ENCODE measurements at regions not wholly inside any gene's neighbourhood (a gene's known extent, or its start where the extent isn't known, plus 50 kb on each side); places are given as distances from the start of the nearest gene placed in this dataset.

GRCh38 chr5:54705994-54706653, 188.6 kb downstream of the SNX18 start:
- no peak for DNase-seq

- DNase-seq, result no peak
These were observed 187.3 kb downstream of the SNX18 start for GRCh38 chr5:54704825-54705224.

- no peak for DNase-seq
These were observed 186.8 kb downstream of the SNX18 start for GRCh38 chr5:54704333-54704732.

- no peak for DNase-seq
These were observed 186.2 kb downstream of the SNX18 start for GRCh38 chr5:54703565-54704255.

GRCh38 chr5:54703133-54703532, 185.6 kb downstream of the SNX18 start:
- no peak for DNase-seq

GRCh38 chr5:54702470-54702869, 184.9 kb downstream of the SNX18 start:
- no peak for DNase-seq

GRCh38 chr5:54700986-54701578, 183.5 kb downstream of the SNX18 start:
- no peak for DNase-seq

- no peak for DNase-seq
These were observed 179.4 kb downstream of the SNX18 start for GRCh38 chr5:54696931-54697330.

- DNase-seq, result no peak
These were observed 178.8 kb downstream of the SNX18 start for GRCh38 chr5:54696346-54696745.

GRCh38 chr5:54695198-54695966, 177.8 kb downstream of the SNX18 start:
- DNase-seq, result no peak

GRCh38 chr5:54693936-54694657, 176.5 kb downstream of the SNX18 start:
- no peak for DNase-seq

- DNase-seq, result no peak
These were observed 175.1 kb downstream of the SNX18 start for GRCh38 chr5:54692631-54693030.

- no peak for DNase-seq
These were observed 174.1 kb downstream of the SNX18 start for GRCh38 chr5:54691656-54692055.

GRCh38 chr5:54689411-54690251, 172.1 kb downstream of the SNX18 start:
- no peak for DNase-seq

- no peak for DNase-seq
These were observed 163.4 kb downstream of the SNX18 start for GRCh38 chr5:54680998-54681397.

- DNase-seq, result no peak
These were observed 162.1 kb downstream of the SNX18 start for GRCh38 chr5:54679686-54680085.

GRCh38 chr5:54678737-54679136, 161.2 kb downstream of the SNX18 start:
- DNase-seq, result no peak

- no peak for DNase-seq
These were observed 159.2 kb downstream of the SNX18 start for GRCh38 chr5:54676481-54677340.

- peak; percentile 3 for DNase-seq
These were observed 156.1 kb downstream of the SNX18 start for GRCh38 chr5:54673523-54674225.

- no peak for DNase-seq
These were observed 155.3 kb downstream of the SNX18 start for GRCh38 chr5:54672871-54673270.

All from stimulated activated naive CD4-positive, alpha-beta T cell treated with Interleukin-2 at 50 U/mL for 16 hours (primary cell).